ENCODE measurements at regions not wholly inside any gene's neighbourhood (a gene's known extent, or its start where the extent isn't known, plus 50 kb on each side); places are given as distances from the start of the nearest gene placed in this dataset.

GRCh38 chr5:81856948-81857928 lies 106.3 kb upstream of the SSBP2 start:
- DNase-seq: peak; percentile 54

DNA sequence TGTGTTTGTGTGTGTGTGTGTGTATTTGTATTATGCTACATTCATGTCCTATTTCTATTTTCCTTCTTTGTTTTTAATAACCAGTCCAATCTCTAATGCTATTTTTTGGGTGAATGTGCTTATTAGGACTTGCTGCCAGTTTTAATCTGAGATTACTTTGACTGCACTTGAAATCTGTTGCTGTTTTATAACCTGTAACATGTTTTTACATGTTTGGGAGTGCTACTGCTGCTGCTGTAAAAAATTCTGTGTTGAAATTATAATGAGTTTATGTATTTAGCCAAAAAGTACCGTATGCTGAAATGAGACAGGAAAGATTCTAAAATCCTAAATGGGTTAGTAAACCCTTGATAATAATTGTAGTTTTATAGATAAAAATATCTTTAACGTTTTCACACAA lies 104.7 kb upstream of the SSBP2 start:
- no peak for DNase-seq

DNA sequence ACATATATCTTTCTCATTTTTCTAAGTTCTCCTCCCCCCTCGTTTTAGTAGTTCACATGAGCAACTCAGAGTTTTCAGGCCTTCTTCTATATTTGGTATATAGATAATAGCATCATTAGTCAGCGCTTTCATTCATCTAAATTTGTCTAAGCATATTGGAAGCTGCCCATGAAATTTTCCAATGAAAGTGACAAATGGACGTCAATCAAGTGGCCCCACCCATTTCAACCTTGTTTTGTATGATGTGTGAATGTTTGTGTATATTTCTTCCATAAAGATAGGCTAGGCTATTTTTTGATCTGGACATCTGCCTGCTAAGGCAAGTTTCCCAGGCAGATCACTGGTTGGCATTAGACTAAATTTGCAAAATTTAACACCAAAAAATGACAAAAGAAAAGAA lies 104.0 kb upstream of the SSBP2 start:
- no peak for DNase-seq

DNA sequence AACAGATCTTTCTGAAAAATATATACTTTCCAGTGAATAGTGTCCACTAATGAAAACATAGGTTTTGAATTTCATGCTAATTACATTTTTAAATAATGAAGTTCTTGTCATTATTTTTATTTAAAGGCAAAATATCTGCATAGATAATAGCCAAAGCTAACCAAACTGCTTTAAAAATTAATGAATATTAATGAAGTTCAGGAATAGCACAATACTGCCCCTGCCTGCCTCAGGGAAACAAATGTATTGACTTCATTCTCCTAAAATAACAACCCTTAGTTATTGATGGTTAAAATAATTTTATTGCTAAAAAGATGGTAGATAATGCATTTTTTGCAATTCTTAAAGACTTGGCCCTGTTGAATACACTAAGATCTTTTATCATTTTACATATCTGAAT lies 103.6 kb upstream of the SSBP2 start:
- no peak for DNase-seq

DNA sequence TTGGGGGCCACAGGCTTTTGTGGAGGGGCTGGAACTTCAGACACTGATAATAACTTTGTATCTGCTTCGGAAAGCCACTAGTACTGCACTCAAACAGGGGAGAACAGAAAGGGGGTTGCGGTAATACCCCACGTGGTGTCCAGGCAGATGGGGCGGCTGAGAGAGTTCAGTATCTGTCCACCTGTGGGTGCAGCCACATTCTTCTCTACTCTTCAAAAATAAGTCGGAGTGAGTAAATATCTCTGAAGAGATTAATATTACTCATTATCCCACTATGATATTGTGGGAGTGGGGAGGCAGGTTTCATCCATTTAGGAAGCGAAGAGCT lies 102.1 kb upstream of the SSBP2 start:
- no peak for DNase-seq

- peak; percentile 48 for DNase-seq
Measured at GRCh38 chr5:81852291-81853029, 101.6 kb upstream of the SSBP2 start.

DNA sequence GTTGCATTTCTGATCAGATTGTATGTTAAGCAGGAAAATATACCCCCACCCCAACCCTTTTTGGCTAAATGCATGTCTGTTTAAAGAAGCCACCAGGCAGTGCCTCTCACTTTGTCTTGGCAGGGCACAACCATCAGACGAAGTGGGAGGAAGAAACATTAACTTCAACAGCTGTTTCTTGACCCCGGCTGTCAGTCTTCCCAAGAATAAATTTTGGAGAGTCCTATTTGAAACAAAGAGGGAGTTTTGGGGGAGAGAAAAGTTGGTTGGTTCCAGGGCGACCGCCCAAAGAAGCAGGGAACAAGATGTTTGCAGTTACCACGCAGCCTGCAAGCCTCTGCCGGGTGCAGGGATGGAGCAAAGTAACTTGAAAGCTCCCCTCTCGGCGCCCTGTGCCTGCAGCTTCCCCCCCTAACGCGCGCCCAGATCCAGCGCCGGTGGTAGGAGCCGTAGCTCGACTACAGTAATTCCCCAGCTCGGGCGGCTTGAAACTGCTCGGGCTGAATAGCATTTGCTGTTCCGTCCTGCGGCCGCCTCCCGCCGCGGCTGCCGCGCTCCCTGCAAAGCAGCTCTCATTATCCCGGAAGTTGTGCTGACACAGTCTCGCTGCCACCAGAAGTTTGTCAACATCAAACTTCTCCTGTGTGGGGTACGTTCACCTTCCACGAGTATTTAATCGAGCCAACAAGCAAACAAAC lies 100.7 kb upstream of the SSBP2 start:
- peak; percentile 98 for DNase-seq

GRCh38 chr5:81850501-81851357 lies 99.8 kb upstream of the SSBP2 start:
- no peak for DNase-seq

GRCh38 chr5:81849770-81850367 lies 99.0 kb upstream of the SSBP2 start:
- no peak for DNase-seq

GRCh38 chr5:81848362-81848880 lies 97.5 kb upstream of the SSBP2 start:
- DNase-seq: no peak

GRCh38 chr5:81846301-81846700 lies 95.4 kb upstream of the SSBP2 start:
- no peak for DNase-seq

DNA sequence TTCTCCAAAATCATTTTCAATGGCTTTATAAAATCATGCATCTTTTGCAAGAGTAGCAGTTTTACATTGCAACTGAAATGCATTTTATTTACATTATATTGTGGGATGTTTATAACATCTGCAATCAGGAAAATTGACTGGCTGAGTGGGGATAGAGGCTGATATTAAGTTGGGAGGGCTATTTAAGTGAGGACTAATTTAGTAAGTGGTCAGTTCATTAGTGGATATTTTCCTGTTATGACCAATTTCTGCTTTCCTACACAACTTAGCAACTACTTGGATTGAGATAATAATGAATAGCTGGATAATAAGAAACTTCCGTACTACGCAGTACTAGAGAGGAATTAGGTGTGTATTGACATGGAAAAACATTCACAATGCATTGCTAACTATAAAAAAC lies 92.9 kb upstream of the SSBP2 start:
- DNase-seq: no peak

GRCh38 chr5:81842795-81843398 lies 92.0 kb upstream of the SSBP2 start:
- DNase-seq: no peak

DNA sequence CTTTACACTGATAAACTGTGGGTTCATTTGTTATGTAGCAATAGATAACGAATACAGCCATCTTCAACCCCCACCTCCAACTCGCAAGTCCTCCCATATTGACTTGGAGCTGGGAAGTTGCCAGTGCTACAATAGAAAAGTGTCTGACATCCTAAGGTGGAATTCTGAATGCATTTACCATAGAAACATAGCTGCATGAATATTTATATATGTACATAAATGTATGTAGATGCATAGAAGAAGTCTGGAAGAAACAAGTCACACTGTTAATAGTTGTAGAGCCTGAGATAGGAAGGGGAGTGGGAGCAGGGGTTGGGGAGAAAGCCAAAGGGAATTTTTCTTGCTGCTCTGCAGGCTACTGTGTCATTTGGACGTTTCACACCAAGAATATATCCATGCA lies 88.1 kb upstream of the SSBP2 start:
- DNase-seq: no peak

DNA sequence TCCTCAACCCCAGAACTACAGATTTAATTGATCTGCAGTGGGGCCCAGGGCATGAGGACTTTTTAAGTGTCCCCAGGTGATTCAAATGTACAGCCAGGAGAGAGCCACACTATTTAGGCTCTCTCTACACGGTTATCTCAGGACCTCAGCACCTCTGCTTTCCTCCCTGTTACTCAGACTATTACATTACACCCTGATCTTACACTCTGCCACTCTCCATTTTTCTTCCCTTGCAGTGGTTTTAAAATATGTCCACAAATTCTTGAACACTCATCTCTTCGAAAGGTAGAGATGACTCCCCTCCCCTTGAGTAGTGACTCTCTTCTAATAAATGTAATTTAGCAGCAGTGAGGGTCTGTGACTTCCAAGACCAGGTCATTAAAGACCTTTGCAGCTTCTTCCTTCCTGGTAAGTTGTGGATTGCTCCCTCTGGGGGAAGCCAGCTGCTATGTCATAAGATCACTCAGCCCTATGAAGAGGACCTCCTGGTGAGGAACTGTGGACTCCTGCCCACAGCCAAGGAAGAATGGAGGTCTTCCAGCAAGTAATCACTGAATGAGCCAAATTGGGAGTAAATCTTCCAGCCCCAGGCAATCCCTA lies 87.5 kb upstream of the SSBP2 start:
- no peak for DNase-seq

- DNase-seq: no peak
Measured at GRCh38 chr5:81837667-81838306, 86.9 kb upstream of the SSBP2 start.

- no peak for DNase-seq
Measured at GRCh38 chr5:81835814-81836367, 85.0 kb upstream of the SSBP2 start.

GRCh38 chr5:81834021-81834660 lies 83.2 kb upstream of the SSBP2 start:
- no peak for DNase-seq

GRCh38 chr5:81830596-81830995 lies 79.7 kb upstream of the SSBP2 start:
- no peak for DNase-seq

All from muscle of arm (tissue), 1 donor.